NCI-H748 (cell line): ENCODE measurements at regions not wholly inside any gene's neighbourhood (a gene's known extent, or its start where the extent isn't known, plus 50 kb on each side); places are given as distances from the start of the nearest gene placed in this dataset.

Experiments
- DNase-seq: peaks from one replicate; lab custom pipeline; 2025; ENCODE audit not compliant: unreplicated experiment; lab: John Stamatoyannopoulos, UW

DNA sequence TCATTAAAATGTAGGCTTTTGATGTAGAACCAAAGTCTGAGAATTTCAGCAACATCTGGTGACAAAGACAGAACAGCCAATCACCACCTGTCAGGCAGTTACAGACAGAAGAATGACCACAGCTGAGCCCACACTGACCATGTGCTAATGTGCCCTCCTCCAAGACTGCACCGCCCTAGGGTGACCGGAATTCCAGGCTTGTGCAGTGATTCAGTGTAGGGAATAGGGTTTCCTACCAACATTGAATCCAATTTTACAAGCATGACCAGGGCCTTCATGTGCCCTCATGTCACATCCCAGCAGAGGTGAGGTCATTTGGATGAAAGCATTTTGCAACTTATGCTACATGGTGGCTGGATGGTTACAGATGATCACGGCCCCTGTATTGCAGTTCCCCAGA, 412.5 kb downstream of the SOX2 start:
- DNase-seq = no peak

DNA sequence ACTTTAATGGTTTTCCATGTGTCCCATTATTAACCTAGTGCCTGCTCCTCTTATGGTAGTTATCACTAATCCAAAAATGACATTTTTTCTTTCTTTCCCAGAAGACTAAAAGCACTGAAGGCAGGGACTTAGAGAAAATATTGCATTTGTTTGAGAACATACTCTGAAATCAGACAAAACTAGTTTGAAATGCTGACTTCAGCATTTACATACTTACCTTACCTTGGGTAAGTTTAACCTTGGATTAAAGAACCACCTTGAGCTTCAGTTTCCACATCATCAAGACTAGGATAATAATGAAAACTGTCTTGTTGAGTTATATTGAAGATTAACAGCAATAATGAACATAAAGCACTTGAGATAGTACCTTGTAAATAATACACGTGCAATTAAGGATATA, 413.0 kb downstream of the SOX2 start:
- no peak for DNase-seq

DNA sequence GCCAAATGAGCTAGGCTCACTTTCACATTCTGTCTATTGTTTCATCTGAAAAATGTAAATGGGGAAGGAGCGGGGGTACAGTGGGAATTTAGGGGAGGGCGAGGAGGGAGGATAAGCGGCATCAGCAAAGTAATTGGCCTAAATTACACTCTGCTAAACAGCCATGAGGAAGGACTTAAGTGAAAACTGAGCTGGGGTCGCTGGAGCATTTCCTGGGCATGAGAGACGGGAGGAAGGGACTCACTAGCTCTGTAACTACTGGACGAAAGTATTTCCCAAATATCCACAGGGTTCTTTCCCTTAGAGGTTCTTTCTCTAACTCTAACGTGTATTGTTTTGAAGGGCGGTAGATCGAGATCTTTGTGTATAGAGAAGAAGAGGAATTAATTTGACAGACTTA, 418.0 kb downstream of the SOX2 start:
- DNase-seq = no peak

DNA sequence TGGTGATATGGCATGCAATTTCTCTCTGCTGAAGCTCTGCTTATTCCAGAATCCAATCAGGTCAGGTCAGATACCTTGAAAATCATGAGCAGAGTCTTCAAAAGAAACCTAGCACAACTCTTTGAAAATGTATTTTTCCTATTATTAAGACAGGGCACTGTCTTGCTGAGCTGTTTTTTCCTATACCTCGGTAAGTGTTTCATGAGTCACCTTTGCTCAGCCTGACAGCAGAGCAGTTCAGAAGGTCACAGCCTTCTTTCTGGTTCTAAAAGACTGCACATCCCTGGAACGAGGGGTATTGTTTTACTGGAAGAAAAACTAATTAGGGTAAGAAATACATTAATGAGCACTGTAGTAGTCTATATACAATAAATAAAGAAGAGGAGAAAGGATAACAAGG, 422.0 kb downstream of the SOX2 start:
- no peak for DNase-seq

DNA sequence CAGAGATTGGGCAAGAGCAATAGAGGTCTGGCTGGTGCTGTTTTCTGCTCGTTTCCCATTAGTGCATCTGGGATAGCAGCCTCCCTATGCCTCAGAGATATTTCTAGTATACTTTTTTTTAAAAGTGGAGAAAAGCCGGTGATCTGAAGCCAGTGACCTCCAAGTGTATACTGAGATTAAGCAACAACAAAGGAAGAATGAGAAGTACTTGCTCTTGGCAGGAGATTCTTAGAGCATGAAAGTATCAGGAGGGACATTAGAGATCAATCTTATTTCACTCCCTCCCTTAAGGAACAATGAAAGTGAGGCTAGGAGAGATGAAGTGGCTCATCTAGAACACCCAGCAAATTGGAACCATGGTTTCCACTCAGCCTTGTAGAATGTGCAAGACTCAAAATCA, 423.3 kb downstream of the SOX2 start:
- no peak for DNase-seq

DNA sequence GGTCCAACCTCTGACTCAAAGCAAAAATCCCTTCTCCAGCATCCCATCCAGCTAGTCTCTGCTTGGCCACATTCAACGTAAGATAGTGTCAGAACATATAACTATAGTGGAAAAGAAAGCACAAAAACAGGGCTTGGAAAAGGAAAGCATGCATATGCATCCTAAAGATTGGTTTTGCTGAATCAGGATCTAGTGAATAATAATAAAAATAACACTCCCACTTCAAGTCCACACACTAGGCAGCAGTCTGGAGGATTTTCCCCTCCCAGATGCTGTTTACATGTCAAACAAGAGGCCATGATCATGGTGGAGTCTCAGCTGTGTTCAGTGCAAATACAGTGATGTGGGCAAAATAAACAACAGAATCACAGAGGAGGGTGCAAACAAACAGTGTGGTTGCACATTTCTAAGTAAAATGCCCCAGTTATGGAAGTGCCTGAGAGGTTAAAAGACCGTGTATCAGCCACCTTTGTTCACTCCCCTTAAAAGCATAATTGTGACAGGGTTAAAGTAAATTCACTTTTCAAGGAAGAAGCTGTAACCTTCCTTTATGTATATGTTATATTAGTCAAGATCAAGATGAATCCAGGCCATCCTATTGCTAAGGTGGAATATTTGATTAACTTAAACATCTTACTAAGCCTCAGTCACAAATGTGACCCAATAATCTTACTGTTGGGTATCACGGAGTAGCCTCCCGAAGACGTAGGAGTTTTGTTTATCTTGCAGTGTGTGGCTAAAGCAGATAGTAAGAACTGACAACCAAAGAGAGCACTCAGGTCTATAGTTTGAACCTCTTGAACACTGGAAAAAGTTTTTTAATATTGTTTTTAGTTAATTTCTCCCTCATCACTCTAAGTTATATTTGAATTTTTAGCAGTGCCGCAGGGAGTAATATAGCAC, 424.5 kb downstream of the SOX2 start:
- peak; percentile 69 for DNase-seq

DNA sequence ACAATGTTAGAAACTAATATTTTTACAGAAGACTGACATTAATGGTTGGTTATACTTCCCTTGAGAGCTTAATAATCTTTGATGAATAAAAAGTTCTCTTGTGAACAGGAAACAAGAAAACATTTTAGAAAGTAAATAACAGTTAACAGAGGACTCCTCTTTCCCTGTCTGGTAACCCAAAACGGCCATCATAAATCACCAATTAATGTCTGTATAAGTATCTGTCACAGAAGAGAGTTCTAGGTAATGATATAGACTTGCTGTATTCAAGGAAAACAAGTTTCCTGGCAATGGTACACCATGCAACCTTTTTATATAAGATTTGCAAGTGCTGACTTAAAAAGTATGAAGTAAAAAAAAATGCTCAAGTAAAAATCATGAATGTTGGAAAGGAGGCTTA, 426.7 kb downstream of the SOX2 start:
- DNase-seq = no peak

DNA sequence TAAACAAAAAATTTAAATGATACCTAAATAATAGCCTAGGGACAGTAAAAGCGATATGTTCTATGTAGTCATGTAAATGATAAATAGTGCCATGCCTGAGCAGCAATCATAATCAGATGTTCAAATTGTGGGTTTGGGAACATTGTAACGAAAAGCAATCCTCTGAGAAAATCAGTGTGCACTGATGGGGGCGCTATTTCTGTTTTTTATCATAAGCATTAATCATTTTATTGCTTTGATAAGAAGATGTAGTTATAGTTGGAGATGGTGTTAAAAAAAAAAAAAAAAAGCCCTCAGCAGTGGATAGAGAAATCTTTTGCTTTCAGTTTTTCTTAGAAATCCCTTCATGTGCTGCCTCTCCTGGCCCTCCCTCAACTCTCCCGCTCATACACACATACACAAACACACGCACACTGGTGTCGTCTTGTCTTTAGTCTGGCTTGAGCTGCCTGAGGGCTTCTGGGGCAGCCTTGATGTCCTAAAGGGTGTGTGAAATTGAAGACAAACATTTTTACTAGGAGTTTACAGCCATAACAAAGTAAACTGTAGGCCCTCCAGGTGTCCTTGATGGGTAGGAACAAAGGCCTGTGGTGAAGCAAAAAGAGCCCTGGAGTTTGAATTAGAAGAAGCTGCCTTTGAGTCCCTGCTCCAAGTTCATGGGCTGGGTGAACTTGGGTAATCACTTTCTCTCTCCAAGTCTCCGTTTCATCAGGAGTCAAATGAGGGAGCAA, 428.1 kb downstream of the SOX2 start:
- DNase-seq = peak; percentile 34

DNA sequence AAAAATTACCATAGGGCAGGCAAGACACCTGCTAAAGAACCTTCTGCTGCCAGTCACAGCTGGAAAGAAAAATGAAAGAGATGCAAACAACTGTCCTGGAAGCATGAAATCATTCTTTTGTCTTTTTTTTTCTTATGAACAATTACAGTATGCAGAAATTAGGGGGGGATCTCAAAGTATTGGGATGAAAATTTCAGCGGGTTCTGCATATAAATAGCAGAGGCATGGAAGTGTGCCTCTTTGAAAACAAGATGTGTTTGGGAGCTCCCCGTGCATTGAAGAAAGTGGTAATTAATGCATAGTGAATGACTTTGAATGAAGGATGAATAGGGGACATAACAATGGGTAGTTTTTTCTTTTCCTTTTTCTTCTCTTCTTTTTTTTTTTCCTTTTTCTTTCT, 431.2 kb downstream of the SOX2 start:
- no peak for DNase-seq

DNA sequence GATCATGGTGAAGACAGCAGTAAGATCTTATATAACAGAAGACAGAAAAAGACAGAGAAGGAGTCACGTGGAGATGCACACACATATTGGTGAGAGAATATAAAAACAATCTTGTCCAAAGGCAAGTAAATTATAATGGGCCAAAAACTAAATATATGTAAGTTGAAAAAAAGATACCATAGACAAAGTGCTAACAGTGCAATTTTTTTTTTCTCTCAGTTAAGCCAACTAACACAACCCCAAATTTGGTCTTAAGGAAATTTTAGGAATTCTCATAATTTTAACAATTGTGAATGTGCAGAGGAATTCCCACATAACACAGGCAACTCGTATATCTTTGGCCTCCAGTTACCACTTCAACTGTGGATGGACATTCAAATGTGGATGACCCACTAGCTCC, 432.2 kb downstream of the SOX2 start:
- no peak for DNase-seq

DNA sequence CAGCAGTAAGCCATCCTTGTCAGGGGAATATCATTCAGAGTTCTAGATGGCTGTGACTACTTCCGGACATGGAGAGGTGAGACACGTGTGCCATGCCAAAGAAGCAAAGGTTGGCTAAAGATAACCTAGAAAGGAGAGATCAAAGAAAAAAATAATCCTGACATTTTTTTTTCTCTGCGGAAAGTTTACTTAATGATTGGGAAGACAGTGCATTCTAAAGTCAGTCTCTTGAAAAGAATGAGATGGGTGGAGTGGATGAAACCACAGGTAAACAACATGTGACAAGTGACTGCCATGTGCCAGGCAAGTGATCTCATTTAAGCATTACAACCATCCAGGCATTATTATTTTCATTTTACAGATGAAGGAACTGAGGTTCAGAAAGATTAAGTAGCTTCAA, 436.6 kb downstream of the SOX2 start:
- DNase-seq = no peak

DNA sequence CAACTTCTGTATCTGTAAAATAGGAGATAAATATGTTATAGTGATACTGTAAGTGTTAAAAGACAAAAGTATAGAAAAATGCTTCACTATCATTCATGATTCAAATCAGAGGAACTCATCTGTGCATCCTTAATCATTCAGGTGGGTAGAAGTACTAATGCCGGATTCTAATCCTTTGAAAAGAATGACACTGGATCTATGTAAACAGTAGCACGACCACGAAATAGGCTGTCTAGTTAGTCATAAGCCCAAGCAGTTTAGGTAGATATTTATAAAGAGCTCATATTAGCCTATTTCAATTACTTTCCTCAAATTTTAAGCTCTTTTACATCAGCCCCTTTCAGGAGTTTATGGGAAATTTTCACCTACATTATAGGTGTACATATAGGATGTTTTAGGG, 437.9 kb downstream of the SOX2 start:
- no peak for DNase-seq

DNA sequence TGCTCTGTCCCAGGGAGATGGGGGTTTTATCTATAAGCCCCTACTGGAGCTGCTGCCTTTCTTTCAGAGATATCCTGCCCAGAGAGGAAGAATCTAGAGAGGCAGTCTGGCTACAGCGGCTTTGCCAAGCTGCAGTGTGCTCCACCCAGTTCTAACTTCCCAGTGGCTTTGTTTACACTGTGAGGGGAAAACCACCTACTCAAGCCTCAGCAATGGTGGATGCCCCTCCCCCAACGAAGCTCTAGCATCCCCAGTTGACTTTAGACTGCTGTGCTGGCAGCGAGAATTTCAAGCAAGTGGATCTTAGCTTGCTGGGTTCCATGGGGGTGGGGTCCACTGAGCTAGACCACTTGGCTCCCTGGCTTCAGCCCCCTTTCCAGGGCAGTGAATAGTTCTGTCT, 444.6 kb downstream of the SOX2 start:
- peak; percentile 27 for DNase-seq

DNA sequence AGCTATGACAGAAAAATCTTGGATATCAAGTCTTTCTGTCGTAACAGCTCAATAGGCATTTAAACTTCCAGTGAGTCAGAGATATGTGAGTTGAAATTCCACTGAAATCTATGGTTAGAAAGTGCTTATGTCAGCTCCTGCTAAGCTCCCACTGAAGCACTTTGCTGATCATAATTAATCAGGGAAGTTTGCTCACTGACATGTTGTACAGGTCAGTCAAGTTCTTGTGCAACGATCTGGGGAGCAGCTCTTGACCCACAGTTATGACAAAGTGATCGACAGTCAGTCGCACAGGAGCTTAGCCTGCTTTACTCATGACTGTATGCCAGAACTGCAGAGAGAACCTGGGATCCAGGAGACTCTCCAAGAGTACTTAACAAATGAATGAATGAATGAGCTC, 453.5 kb downstream of the SOX2 start:
- DNase-seq = no peak

DNA sequence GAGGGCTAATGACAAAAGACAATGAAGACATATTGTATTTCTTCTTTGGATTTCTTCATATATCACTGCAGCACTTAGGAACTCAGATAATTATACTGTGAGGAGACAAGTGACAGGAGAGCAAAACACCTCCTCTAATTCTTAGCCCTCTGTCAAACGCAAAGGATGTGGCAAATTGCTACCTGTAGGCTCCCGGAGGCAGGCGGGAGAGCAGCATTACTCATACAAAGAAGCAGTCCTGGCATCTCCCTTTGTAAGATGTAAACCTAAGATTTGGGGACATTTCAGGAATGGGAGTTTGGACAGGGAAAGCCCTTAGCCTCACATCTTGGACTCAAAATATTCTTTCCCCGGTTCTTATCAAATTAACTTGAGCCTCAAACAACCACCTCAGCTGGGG, 460.8 kb downstream of the SOX2 start:
- DNase-seq = no peak

DNA sequence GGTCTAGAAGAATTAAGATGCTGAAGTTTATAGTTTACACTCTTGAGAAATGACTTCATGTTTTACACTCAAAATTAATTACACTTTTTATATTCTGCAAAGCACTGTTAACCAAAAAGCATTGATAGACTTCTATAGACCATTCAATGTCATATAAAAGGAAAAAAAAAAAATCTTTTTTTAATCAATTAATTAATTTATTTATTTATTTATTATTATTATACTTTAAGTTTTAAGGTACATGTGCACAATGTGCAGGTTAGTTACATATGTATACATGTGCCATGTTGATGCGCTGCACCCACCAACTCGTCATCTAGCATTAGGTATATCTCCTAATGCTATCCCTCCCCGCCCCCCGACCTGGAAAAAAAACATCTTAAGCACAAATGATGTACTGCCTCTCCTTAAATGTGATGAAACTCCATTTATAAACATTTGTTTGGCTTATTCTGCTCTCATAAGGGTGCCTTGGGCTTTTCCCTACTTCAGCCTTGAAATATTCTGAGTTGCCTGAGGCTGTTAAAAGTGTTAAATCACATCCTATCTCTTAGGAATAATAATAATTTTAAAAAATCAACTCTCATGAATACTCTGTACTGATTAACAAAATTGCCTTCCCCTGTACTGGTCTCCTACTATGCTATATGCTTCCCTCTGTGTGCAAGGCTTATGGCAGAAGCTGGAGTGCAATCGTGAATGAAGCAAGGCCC, 466.9 kb downstream of the SOX2 start:
- DNase-seq = no peak

DNA sequence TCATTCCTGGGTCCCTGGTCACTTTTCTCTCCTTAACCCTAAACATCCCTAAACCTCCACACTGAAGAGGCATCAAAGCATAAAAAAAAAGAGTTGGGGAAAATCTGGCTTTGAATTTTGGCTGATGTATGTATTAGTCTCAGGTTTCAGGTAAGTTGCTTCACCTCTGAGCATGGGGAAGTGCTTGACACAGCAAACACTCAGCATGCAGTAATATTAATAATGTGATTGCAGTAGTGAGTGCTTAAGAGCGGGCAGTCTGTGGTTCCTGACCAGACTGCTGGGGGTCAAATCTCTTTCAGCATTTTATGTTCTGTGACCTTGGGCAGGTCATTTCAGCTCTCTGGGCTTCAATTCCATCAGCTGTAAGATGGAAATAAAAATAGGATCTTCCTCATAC, 467.9 kb downstream of the SOX2 start:
- no peak for DNase-seq

DNA sequence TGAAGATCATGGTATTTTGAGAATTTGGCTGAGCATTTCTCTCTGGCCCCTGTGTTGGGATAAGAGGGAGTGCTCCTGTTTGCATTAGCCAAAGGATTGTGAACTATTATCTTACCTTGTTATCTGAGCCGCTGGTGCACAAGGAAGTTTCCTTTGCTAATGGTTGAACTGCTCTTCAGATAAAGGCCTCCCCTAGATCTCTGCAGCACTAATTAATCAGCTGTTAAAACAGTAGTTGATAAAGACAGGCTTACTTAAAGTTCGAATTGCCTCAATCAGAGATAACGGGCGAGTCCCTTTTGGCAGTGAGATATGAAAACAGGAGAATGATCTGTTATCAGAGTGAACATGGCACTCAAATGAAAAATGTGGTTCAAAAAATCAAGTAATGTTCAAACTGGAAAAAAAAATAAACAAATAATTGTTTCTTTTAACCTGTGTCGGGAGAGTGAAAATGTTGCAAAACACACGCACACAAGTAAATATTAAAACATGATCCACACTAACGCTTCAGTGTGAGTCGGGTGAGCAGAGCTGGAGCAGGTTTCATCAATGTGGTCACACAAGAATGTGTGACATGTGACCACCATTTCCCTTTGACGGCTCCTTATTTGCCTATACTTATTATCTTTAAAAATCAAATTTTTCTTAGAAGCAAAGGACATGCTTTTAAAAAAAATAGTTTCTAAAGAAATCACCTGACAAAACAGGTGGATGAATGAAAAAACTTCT, 469.1 kb downstream of the SOX2 start:
- DNase-seq = peak; percentile 17

DNA sequence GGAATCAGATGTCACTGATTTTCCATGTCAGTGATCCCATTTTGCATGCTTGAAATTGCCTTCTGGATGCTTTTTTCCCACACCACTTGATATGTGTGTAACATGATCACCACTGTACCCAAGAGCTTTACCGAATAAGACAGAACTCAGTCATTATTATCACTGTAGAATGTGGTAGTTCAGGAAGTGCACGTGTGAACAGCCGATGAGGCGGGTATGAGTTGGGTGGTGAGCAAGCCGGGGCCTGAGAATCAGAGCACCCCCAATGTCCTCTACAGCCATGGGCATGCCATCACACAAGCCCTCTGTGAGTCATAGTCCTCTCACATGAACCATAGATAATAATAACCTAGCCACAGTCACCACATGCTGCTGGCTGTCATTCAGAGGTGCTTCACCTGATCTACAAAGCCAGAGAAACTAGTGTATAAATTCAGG, 470.8 kb downstream of the SOX2 start:
- DNase-seq = peak; percentile 67

DNA sequence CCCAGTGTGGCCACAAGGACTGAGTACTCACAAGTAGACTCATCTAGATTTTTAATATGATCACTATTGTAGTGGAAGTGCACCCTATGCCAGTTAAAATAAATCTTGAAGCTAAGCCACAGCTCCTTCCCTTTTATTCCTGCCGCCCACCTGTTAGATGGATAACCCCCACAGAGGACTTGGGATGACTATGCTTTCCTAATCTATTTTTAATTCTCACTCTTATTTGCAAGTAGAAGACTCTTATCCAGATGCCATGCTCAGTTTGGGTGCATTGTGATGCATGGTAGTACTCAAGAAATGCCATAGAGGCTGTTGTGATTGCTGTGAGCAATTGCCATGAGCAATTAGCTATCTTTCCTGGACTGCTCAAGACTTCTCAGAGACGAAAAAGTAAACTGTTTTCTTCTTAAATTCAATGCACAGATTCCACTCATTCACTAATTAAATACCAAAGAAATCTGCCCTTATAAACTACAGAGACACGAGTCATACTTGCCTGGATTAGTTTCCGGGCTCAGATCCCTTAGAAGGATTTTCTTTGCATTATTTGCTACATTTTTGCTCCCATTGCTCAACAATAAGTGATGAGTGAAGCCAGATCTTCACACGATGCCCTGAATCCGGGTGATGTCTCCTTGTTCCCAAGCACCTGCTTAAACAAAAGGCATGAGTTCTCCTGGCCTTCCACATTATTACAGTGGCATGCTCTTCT, 472.1 kb downstream of the SOX2 start:
- DNase-seq = no peak

DNA sequence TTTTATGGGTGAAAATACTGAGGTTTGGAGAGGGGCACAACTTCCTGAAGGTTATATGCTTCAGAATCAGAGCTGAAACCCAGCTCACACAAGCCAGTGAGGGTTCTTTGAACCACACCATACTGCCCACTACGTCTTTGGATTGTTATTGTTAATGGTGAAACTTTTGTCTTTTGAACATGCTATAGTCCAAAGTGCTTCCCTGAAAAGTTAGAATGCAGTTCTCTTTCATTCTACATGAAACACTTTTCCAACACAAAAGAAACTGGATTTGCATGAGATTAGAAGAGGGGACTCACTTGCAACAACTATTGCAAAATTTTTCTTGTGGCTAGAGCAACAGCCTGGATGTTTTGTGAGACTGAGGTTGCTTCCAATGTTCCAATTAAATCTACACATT, 473.6 kb downstream of the SOX2 start:
- DNase-seq = no peak
